Suprapubic skin (tissue), 4 donors: ENCODE measurements at regions not wholly inside any gene's neighbourhood (a gene's known extent, or its start where the extent isn't known, plus 50 kb on each side); places are given as distances from the start of the nearest gene placed in this dataset.

ENCODE experiments used
- DNase-seq, 2 donors: peaks; one replicate each; pipeline ENCODE4 v3.0.0-alpha.2; 2019; ENCODE audit warnings: low spot score in 2 of 2
- H3K27ac ChIP-seq: fragments of 200-600 bp; sonication (generic); one replicate; pipeline ENCODE4 v1.5.1; 2019
- H3K27me3 ChIP-seq: fragments of 200-600 bp; sonication (generic); one replicate; pipeline ENCODE4 v1.5.1; 2019
- H3K36me3 ChIP-seq: fragments of 200-600 bp; sonication (generic); one replicate; pipeline ENCODE4 v1.5.1; 2019
- H3K4me1 ChIP-seq: fragments of 200-600 bp; sonication (generic); one replicate; pipeline ENCODE4 v1.5.1; 2019
- H3K4me3 ChIP-seq: fragments of 200-600 bp; sonication (generic); one replicate; pipeline ENCODE4 v1.5.1; 2019; ENCODE audit warnings: mild to moderate bottlenecking
- H3K9me3 ChIP-seq: fragments of 200-600 bp; sonication (generic); one replicate; pipeline ENCODE4 v1.5.1; 2019
- CTCF ChIP-seq, 2 donors: fragments of 200-600 bp in 1 of 2; fragments of 450-650 bp in 1 of 2; sonication (generic) in 1 of 2; IDR thresholded peaks; one replicate each; pipeline ENCODE4 v1.5.1; 2016 to 2019; ENCODE audit warnings: antibody characterized with exemption in 2 of 2, mild to moderate bottlenecking in 1 of 2, moderate library complexity in 1 of 2
- EP300 ChIP-seq: sonication (generic); formaldehyde crosslinking; IDR thresholded peaks from one replicate; pipeline ENCODE4 v1.6.1; 2017; ENCODE audit warnings: antibody characterized with exemption
- POLR2A ChIP-seq, 2 donors: fragments of 450-650 bp; IDR thresholded peaks; one replicate each; pipeline ENCODE4 v1.6.1; 2017; ENCODE audit warnings: antibody characterized with exemption in 2 of 2, mild to moderate bottlenecking in 2 of 2, moderate library complexity in 2 of 2
- POLR2AphosphoS5 ChIP-seq, 3 donors: sonication (generic); formaldehyde crosslinking; IDR thresholded peaks; one replicate each; pipeline ENCODE4 v1.6.1; 2017; ENCODE audit warnings: antibody characterized with exemption in 3 of 3
- WGBS: methylation state at CpG from one replicate; pipeline ENCODE4 v1.1.5; 2018; 5-methylcytosine and 5-hydroxymethylcytosine counted together

- Histone ChIP-seq H3K36me3 (no peaks in the 10 kb centered on the region), H3K9me3 (no peaks in the 10 kb centered on the region), H3K4me3 (no peak overlapping the region), H3K27me3 (peaks cover 4% of the 10 kb centered on the region), H3K4me1 (no peaks in the 10 kb centered on the region), H3K27ac (no peak overlapping the region)
- no peak for TF ChIP-seq CTCF (IDR thresholded peaks at IDR 0.05)
- TF ChIP-seq EP300 = no peak
- TF ChIP-seq POLR2A (IDR thresholded peaks at IDR 0.05) = no peak
- TF ChIP-seq POLR2AphosphoS5 (IDR thresholded peaks at IDR 0.05) = no peak
- DNase-seq = no peak
- 70% methylated on average over 2 of the region's 2 CpGs for WGBS
Observed at GRCh38 chr1:5029136-5029535, 374.7 kb downstream of the AJAP1 start.

DNA sequence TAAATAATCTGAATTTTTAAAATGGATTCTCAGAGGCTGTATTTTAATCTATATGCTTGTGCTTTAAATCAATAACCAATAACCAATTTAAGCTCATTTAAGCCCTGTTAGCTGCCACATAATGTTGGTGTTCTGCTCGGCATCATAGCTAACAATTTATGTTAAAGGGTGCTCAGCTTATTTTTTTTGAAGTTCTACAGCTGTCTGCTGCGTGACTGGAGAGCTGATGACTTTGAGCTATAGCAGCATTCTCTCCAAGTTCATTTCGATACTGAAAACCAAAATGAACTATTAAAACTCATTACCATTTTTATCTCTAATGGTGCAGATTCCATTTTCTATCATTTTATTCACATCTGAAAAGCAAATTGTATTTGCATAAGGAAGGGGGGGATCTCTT is 357.8 kb downstream of the AJAP1 start:
- no peak for DNase-seq
- Histone ChIP-seq H3K9me3 (no peaks in the 10 kb centered on the region), H3K27ac (no peak overlapping the region), H3K27me3 (peaks cover 7% of the 10 kb centered on the region), H3K4me3 (no peak overlapping the region), H3K4me1 (no peaks in the 10 kb centered on the region), H3K36me3 (no peaks in the 10 kb centered on the region)
- TF ChIP-seq POLR2A (IDR thresholded peaks at IDR 0.05) (no peak), POLR2AphosphoS5 (IDR thresholded peaks at IDR 0.05) (no peak), EP300 (no peak), CTCF (IDR thresholded peaks at IDR 0.05) (no peak)
- 74% methylated on average over 3 of the region's 3 CpGs for WGBS

DNA sequence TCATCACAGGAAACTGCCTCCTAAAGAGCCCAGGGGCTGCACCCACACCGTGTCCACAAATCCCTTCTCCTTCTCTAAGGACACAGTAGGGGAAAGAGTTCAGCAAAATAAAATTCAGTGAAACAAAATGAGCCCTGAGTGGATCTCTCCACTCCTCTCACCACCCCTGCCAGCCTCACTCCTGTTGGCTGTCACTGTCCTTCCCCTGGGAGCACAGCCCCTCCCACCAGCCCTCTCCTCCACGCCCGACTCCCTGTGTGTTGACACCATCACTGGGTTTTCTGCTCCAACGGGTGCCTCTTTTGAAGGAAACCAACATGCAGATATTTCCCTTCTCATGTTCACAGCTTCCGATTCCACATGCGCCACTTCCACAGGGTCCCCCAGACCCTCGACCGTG is 356.2 kb downstream of the AJAP1 start:
- peak in 1 of 2 donors; percentile 43 for DNase-seq
- H3K27me3 ChIP-seq = peaks cover 7% of the 10 kb centered on the region
- WGBS = 73% methylated on average over 8 of the region's 8 CpGs
- TF ChIP-seq CTCF (IDR thresholded peaks at IDR 0.05) (no peak), POLR2AphosphoS5 (IDR thresholded peaks at IDR 0.05) (no peak), POLR2A (IDR thresholded peaks at IDR 0.05) (no peak), EP300 (no peak)
- no peaks in the 10 kb centered on the region for H3K4me1 ChIP-seq
- H3K36me3 ChIP-seq = no peaks in the 10 kb centered on the region
- H3K27ac ChIP-seq = no peak overlapping the region
- no peaks in the 10 kb centered on the region for H3K9me3 ChIP-seq
- H3K4me3 ChIP-seq = no peak overlapping the region

DNA sequence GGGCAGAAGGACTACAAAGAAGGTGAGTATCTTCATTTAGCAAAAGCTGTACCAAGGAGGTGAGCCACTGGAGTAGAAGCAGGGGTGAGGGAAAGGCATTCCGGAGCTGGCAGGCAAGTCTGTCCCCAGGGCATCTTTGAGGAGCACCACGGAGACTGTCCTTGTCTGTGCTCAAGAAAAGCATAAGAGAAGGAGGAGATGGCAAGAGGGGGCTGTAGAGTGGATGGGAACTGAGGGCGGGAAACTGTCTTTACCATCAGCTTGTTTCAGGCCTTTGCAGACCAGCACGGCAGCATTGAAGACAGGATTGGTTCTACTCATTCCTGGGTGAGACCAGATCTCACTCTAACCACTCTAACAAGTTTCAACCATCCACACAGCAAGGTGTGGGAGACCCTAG is 355.8 kb downstream of the AJAP1 start:
- no peaks in the 10 kb centered on the region for H3K9me3 ChIP-seq
- no peak overlapping the region for H3K27ac ChIP-seq
- no peaks in the 10 kb centered on the region for H3K36me3 ChIP-seq
- H3K27me3 ChIP-seq = peaks cover 7% of the 10 kb centered on the region
- no peak overlapping the region for H3K4me3 ChIP-seq
- 71% methylated on average over 4 of the region's 4 CpGs for WGBS
- TF ChIP-seq POLR2A (IDR thresholded peaks at IDR 0.05) = no peak
- TF ChIP-seq CTCF (IDR thresholded peaks at IDR 0.05) = no peak
- TF ChIP-seq EP300 = no peak
- no peak for TF ChIP-seq POLR2AphosphoS5 (IDR thresholded peaks at IDR 0.05)
- no peaks in the 10 kb centered on the region for H3K4me1 ChIP-seq
- DNase-seq = peak in 1 of 2 donors; percentile 29

- no peaks in the 10 kb centered on the region for H3K9me3 ChIP-seq
- no peak overlapping the region for H3K27ac ChIP-seq
- TF ChIP-seq CTCF (IDR thresholded peaks at IDR 0.05) (no peak), POLR2AphosphoS5 (IDR thresholded peaks at IDR 0.05) (no peak), POLR2A (IDR thresholded peaks at IDR 0.05) (no peak), EP300 (no peak)
- WGBS = 51% methylated on average over 7 of the region's 7 CpGs
- no peaks in the 10 kb centered on the region for H3K36me3 ChIP-seq
- H3K27me3 ChIP-seq = peaks cover 7% of the 10 kb centered on the region
- H3K4me1 ChIP-seq = no peaks in the 10 kb centered on the region
- peak in 1 of 2 donors; percentile 50 for DNase-seq
- H3K4me3 ChIP-seq = no peak overlapping the region
Observed at GRCh38 chr1:5009376-5010065, 355.1 kb downstream of the AJAP1 start.
